GM12873 (cell line): ENCODE measurements at regions not wholly inside any gene's neighbourhood (a gene's known extent, or its start where the extent isn't known, plus 50 kb on each side); places are given as distances from the start of the nearest gene placed in this dataset.

Experiments used
- CTCF ChIP-seq: IDR thresholded peaks from 2 replicates; pipeline ENCODE4 v1.5.1; 2012; ENCODE audit warnings: low read depth, mild to moderate bottlenecking, moderate library complexity, low read length, control low read depth; ENCODE audit not compliant: insufficient read depth; ENCODE audit errors: missing control alignments

- no peak for TF ChIP-seq CTCF
Observed at GRCh38 chr16:6708576-6709215, 623.9 kb upstream of the RBFOX1 start.

DNA sequence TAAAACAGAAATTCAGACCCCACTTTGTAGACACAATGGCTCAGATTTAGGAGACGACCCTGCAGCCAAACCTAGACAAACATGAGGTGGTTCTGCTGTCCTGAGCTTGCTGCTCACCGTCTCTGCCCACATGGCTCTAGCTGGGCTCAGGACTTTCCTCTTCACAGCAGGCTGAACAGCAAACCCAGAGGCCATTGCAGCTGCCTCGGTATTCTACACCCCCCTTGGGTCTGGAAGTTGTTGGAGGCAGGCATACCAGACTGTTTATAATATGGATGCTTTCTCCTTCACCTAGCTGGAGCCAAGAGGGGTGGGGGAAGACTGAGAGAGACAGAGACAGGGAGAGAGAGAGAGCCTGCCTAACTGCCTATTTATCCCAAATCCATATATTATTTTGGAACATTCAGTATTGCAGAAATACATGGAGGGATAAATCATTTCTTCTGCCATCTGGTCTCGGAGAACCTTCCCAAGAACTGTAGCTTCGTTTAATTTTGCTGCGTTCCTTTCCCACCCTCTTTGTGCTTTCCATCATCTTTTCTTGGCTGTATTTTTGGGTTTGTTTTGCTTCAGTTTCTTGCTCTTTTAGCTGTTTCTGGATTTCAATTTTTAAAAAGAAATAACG is 628.2 kb upstream of the RBFOX1 start:
- no peak for TF ChIP-seq CTCF

DNA sequence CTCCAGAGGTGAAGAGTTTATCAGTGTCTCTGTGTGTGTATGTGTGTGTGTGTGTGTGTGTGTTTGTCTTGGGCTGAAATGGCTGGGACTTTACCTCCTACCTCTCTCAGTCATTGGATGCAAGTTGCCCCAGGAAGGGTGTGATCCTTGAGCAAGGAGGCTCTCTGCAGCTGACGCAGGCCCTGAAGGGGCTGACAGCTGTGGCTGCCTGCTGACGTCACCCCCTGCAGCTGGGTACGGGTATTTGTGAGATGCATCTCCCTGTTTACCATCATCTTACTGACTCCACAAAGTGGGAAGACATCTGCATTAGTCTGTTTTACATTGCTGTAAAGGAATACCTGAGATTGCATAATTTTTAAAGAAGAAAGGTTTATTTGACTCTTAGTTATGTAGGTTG is 631.5 kb upstream of the RBFOX1 start:
- no peak for TF ChIP-seq CTCF

- TF ChIP-seq CTCF: no peak
Observed at GRCh38 chr16:6698548-6698947, 634.1 kb upstream of the RBFOX1 start.

DNA sequence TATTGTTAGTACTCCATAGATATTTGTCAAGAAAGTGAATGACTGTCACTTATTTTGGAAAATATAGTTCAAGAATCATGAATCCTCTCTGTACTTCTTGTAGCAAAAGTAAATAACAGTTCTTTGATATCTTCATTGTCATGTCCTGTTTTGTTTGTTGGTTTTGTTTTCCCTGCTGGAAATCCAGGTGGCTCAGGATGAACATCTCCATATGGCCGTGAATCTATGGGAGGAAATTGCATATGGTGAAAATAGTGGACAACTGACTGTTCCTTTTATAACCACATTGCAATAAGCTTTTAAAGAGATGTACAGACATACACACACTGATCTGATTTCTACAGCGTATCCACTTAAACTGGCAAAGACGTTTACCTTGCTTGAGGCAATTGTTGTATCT is 637.0 kb upstream of the RBFOX1 start:
- TF ChIP-seq CTCF: no peak

DNA sequence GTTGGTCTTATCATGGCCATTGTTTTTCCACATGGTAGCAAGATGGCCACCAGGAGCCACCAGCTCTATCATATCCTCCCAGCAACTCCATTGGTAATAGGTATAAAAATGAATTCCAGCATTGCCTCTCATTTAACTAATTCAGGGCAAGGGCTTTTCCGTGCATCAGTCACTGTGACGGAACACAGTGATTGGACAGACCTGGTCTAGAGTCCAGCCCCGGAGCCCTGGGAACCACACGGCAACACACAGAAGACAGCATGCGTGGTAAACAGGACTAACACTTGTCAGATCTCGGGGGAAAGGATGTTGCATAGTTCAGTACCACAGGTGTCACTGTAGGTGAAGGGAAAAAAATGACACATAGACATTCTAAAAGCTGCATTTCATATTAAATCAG is 638.0 kb upstream of the RBFOX1 start:
- no peak for TF ChIP-seq CTCF

DNA sequence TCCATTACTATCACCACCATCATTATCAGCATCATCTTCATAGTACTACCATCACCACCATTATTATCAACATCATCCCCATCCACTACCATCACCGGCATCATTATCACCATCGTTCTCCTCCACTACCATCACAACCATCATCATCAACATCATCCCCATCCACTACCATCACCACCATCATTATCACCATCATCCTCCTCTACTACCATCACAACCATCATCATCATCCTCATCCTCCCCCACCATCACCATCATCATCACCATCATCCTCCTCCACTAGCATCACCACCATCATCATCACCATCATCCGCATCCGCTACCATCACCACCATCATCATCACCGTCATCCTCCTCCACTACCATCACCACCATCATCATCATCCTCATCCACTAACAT is 639.8 kb upstream of the RBFOX1 start:
- no peak for TF ChIP-seq CTCF
